Loucy (cell line): ENCODE measurements at regions not wholly inside any gene's neighbourhood (a gene's known extent, or its start where the extent isn't known, plus 50 kb on each side); places are given as distances from the start of the nearest gene placed in this dataset.

Source experiments
- EZH2phosphoT487 ChIP-seq: fragments of 200-600 bp; IDR thresholded peaks from 2 replicates; pipeline ENCODE4 v1.6.1; 2018; ENCODE audit warnings: antibody characterized with exemption, mild to moderate bottlenecking, moderate library complexity, borderline replicate concordance
- TF ChIP-seq, protein P1 (sequence below): fragments of 200-600 bp; sonication (generic); conservative IDR thresholded peaks from 2 replicates; pipeline ENCODE4 v1.5.1; 2014; ENCODE audit warnings: mild to moderate bottlenecking, antibody characterized with exemption, low read length

DNA sequence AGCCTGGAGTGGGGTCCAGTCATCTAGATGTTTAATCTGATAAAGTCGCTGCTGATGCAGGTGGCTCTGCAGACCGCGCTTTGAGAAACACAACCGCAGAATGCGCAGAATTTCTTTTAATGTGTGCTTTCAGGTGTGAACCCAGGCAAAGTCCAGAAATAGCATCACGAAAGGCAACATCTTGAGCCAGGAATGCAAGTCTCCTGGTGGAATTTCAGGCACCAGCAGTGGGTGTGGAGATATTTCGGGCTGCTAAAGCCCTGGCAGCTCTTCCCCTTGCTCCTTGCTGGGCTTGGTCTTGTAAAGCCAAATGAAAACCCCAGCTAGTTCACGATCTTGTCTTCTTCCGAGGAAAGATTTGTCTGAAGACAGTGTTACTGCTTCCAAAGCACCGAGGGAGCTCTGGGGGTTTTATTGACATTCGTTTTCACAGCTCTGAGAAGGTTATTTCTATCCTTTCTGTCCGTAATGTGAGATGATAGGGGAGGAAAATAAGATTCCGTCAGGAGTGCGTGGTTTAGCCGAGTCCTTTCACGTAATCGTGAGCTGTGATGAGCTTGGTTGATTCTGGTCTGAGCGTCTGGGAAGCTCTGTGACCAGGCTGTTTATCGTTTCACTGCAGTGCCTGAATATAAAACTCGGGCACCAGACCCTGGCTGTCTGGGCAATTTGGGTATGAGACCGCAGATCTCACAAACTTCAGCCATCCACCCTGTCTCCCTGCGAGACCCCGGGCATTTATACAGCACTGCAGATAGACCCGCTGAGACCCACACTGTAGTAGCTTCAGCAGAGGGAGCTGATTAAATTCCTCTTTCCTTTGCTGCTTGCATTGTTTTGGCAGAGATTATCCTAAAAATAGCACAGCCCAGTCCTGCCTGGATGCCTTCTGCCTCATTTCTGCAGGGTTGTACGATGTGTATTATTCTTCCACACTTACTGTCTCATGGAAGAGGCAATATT, 67.0 kb upstream of the SLC25A26 start:
- TF ChIP-seq, protein P1, sequence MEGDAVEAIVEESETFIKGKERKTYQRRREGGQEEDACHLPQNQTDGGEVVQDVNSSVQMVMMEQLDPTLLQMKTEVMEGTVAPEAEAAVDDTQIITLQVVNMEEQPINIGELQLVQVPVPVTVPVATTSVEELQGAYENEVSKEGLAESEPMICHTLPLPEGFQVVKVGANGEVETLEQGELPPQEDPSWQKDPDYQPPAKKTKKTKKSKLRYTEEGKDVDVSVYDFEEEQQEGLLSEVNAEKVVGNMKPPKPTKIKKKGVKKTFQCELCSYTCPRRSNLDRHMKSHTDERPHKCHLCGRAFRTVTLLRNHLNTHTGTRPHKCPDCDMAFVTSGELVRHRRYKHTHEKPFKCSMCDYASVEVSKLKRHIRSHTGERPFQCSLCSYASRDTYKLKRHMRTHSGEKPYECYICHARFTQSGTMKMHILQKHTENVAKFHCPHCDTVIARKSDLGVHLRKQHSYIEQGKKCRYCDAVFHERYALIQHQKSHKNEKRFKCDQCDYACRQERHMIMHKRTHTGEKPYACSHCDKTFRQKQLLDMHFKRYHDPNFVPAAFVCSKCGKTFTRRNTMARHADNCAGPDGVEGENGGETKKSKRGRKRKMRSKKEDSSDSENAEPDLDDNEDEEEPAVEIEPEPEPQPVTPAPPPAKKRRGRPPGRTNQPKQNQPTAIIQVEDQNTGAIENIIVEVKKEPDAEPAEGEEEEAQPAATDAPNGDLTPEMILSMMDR = no peak
- no peak for TF ChIP-seq EZH2phosphoT487
